GM23338 (cell line): ENCODE measurements at regions not wholly inside any gene's neighbourhood (a gene's known extent, or its start where the extent isn't known, plus 50 kb on each side); places are given as distances from the start of the nearest gene placed in this dataset.

Experiments
- CTCF ChIP-seq, 2 experiments: fragments of 200-600 bp in 1 of 2; sonication (generic) in 1 of 2; conservative IDR thresholded peaks; 2 replicates each; pipeline versions ENCODE4 v1.5.1 to v1.6.1; 2016 to 2017; ENCODE audit warnings: antibody characterized with exemption in 2 of 2, low read depth in 2 of 2, mild to moderate bottlenecking in 2 of 2, moderate library complexity in 1 of 2
- ETS1 ChIP-seq: IDR thresholded peaks from 2 replicates; pipeline ENCODE4 v1.6.1; 2016; ENCODE audit warnings: antibody characterized with exemption
- EZH2 ChIP-seq: fragments of 200-600 bp; sonication (generic); IDR thresholded peaks from one replicate; pipeline ENCODE4 v1.8.0; 2017; ENCODE audit warnings: antibody characterized with exemption, mild to moderate bottlenecking, low read depth; ENCODE audit not compliant: unreplicated experiment
- EZH2phosphoT487 ChIP-seq: fragments of 200-600 bp; sonication (generic); IDR thresholded peaks from one replicate; pipeline ENCODE4 v1.8.1; 2018; ENCODE audit warnings: antibody characterized with exemption; ENCODE audit not compliant: unreplicated experiment
- JUNB ChIP-seq: IDR thresholded peaks from one replicate; pipeline ENCODE4 v1.6.1; 2016; ENCODE audit warnings: antibody characterized with exemption; ENCODE audit not compliant: unreplicated experiment
- NANOG ChIP-seq: IDR thresholded peaks from 2 replicates; pipeline ENCODE4 v1.6.1; 2016; ENCODE audit warnings: antibody characterized with exemption, borderline replicate concordance
- POLR2AphosphoS5 ChIP-seq: IDR thresholded peaks from 2 replicates; pipeline ENCODE4 v1.6.1; 2016; ENCODE audit warnings: antibody characterized with exemption, low read depth
- REST ChIP-seq: IDR thresholded peaks from one replicate; pipeline ENCODE4 v1.6.1; 2018; ENCODE audit warnings: antibody characterized with exemption; ENCODE audit not compliant: unreplicated experiment
- ZNF114 ChIP-seq: fragments of 250-450 bp; sonication (Bioruptor Pico); IDR thresholded peaks from 2 replicates; pipeline ENCODE4 v1.5.0; 2020; ENCODE audit warnings: mild to moderate bottlenecking, moderate library complexity

- TF ChIP-seq POLR2AphosphoS5 (no peak), CTCF (conservative IDR thresholded peaks at IDR 0.05; ENCODE audit: low read depth in 2 of 2) (no peak), EZH2phosphoT487 (no peak), NANOG (no peak), EZH2 (no peak), REST (no peak), ETS1 (no peak), ZNF114 (CRISPR knock-in tag) (no peak), JUNB (no peak)
These were observed 55.5 kb downstream of the PJA1 start for GRCh38 chrX:69109706-69110105.
